ENCODE measurements at regions not wholly inside any gene's neighbourhood (a gene's known extent, or its start where the extent isn't known, plus 50 kb on each side); places are given as distances from the start of the nearest gene placed in this dataset.

- TF ChIP-seq CTCF (optimal IDR thresholded peaks at IDR 0.05 in 1 of 3, IDR thresholded peaks at IDR 0.05 in 1 of 3, conservative IDR thresholded peaks at IDR 0.05 in 1 of 3; ENCODE audit: extremely low read depth in 1 of 3, insufficient read depth in 2 of 3, low read length in 3 of 3) (no peak), EZH2 (IDR thresholded peaks at IDR 0.05; ENCODE audit: low read length) (no peak)
Observed at GRCh38 chr20:7818477-7818876, 121.8 kb downstream of the HAO1 start.

Data from keratinocyte (primary cell).